Lower leg skin (tissue), 4 donors: ENCODE measurements at regions not wholly inside any gene's neighbourhood (a gene's known extent, or its start where the extent isn't known, plus 50 kb on each side); places are given as distances from the start of the nearest gene placed in this dataset.

Experiments used
- DNase-seq, 2 donors: peaks; one replicate each; pipeline ENCODE4 v3.0.0-alpha.2; 2019; ENCODE audit warnings: low spot score in 2 of 2
- H3K4me3 ChIP-seq: fragments of 200-600 bp; sonication (generic); 2 replicates; pipeline ENCODE4 v1.5.1; 2017; ENCODE audit warnings: mild to moderate bottlenecking, low read depth; ENCODE audit not compliant: poor library complexity, severe bottlenecking
- POLR2A ChIP-seq, 2 donors: fragments of 450-650 bp; IDR thresholded peaks; one replicate each; pipeline ENCODE4 v1.6.1; 2016 to 2017; ENCODE audit warnings: antibody characterized with exemption in 2 of 2, mild to moderate bottlenecking in 1 of 2, moderate library complexity in 1 of 2
- WGBS, 2 donors: methylation state at CpG; one replicate each; pipeline ENCODE4 v1.1.5; 2018; 5-methylcytosine and 5-hydroxymethylcytosine counted together
- intact Hi-C: fragments of 100-400 bp; cut with DNase I; formaldehyde crosslinking; loops from one replicate; pipeline ENCODE4 v1.15.0; 2023; ENCODE audit warnings: low total_unique reads
- TF ChIP-seq, protein P1 (sequence below), 3 donors: fragments of 450-650 bp; IDR thresholded peaks; one replicate each; pipeline ENCODE4 v1.5.1; 2016; ENCODE audit warnings: antibody characterized with exemption in 3 of 3, mild to moderate bottlenecking in 3 of 3, moderate library complexity in 2 of 3

DNA sequence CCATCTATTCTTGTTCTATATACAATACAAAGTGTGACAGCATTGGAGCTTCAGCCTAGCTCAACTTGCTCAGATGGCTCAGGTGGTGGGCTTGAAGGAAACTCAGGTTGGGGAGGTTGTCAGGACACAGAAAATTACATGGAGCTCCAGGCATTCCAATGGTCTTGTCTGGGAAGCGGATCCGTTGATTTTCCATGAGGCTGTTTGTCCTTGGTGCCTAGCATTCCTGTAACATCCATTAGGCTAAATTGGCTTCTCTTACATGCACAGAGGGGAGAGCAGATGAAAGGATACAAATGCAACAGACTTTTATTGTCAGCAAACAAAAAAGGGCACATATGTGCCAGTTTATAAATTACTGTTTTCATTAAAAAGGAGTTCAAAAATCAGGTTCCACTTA, 75.5 kb upstream of the OTX2 start:
- TF ChIP-seq, protein P1, sequence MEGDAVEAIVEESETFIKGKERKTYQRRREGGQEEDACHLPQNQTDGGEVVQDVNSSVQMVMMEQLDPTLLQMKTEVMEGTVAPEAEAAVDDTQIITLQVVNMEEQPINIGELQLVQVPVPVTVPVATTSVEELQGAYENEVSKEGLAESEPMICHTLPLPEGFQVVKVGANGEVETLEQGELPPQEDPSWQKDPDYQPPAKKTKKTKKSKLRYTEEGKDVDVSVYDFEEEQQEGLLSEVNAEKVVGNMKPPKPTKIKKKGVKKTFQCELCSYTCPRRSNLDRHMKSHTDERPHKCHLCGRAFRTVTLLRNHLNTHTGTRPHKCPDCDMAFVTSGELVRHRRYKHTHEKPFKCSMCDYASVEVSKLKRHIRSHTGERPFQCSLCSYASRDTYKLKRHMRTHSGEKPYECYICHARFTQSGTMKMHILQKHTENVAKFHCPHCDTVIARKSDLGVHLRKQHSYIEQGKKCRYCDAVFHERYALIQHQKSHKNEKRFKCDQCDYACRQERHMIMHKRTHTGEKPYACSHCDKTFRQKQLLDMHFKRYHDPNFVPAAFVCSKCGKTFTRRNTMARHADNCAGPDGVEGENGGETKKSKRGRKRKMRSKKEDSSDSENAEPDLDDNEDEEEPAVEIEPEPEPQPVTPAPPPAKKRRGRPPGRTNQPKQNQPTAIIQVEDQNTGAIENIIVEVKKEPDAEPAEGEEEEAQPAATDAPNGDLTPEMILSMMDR (IDR thresholded peaks at IDR 0.05), result no peak
- TF ChIP-seq POLR2A (IDR thresholded peaks at IDR 0.05), result no peak
- WGBS, 2 donors, result 43 to 47% methylated on average over 2 of the region's 2 CpGs
- no peak overlapping the region for H3K4me3 ChIP-seq
- intact Hi-C loops, result no loop called here
- DNase-seq, result no peak

DNA sequence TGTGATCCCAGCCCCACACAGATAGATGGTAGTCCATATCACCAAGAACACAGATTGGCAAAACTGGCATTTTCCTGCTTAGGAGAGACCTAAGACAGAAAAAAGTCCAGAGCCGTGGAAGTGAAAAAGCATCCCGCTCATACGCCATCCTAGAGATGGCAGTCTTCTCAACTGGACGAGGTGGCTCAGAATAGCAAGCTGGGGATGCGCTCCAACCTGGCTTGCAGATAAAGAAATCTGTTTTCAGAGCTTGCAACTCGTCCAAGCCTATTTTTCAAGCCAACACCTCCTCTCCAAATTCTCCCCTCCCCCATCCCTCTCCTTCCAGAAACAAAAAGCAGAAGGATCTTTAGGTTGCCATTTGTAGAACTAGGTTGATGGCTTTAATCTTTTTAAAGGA, 74.3 kb upstream of the OTX2 start:
- H3K4me3 ChIP-seq, result no peak overlapping the region
- TF ChIP-seq, protein P1 (IDR thresholded peaks at IDR 0.05), result no peak
- no peak for TF ChIP-seq POLR2A (IDR thresholded peaks at IDR 0.05)
- WGBS, 2 donors, result 44 to 49% methylated on average over 6 of the region's 6 CpGs
- intact Hi-C loops, result no loop called here
- DNase-seq, result no peak

DNA sequence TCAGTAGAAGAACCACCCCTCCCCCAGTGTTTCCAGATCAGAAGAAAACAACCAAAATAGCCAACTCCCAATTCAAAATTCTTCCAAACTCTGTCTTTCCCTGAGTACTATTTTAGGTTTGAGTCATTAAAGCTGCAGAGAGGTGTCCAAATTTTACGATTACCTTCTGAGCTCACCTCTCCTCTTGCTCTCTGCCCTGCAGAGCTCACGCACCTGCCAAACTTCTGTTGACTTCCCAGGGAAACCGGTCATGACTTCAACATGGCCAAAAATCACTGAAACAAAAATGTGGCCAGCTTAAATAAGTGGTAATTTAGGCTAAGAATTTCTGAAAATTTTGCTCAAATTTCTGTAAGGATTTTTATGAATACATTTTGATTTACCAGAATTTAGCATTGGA, 70.9 kb upstream of the OTX2 start:
- intact Hi-C loops, result no loop called here
- DNase-seq, result no peak
- WGBS, 2 donors, result 66 to 71% methylated on average over 3 of the region's 3 CpGs
- H3K4me3 ChIP-seq, result no peak overlapping the region
- TF ChIP-seq POLR2A (IDR thresholded peaks at IDR 0.05), result no peak
- TF ChIP-seq, protein P1 (IDR thresholded peaks at IDR 0.05), result no peak

DNA sequence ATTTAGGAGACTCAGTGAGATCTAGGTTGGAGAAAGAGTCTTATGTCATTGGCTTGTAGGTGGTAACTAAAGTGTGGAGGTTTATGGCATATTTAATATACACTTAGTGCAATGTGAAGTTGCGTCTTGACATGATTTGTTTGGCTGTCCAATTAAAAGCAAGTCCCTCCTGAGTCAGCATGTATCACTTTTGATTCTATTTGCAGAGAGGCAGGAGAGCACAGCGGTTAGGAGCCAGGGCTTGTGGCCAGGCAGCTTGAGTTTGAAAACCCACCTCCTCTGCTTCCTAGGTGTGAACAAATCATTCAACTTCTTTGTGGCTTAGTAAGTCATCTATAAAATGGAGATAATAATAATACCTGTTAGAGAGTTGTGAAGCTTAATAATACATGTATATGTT, 68.5 kb upstream of the OTX2 start:
- WGBS, 2 donors, result 60 to 80% methylated on average over 2 of the region's 2 CpGs
- TF ChIP-seq, protein P1 (IDR thresholded peaks at IDR 0.05), result no peak
- TF ChIP-seq POLR2A (IDR thresholded peaks at IDR 0.05), result no peak
- intact Hi-C loops, result no loop called here
- DNase-seq, result no peak
- H3K4me3 ChIP-seq, result no peak overlapping the region

DNA sequence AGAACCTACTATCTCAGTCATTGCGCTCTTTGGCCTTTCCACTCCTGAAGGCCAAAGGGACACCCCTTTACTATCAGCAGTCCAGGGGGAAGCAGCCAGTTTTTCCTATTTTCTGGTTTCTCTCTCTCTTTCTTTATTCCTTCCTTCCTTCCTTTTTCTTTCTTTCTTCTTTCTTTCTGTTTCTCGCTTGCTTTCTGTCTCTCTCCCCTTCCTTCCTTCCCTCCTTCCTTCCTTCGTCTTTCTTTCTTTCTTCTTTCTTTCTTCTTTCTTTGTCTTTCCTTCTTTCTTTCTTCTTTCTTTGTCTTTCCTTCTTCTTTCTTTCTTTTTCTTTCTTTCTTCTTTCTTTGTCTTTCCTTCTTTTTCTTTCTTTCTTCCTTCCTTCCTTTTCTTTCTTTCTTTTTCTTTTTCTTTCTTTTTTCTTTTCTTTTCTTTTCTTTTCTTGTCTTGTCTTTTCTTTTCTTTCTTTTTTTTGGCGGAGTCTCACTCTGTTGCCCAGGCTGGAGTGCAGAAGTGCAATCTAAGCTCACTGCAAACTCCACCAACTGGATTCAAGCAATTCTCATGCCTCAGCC, 64.9 kb upstream of the OTX2 start:
- H3K4me3 ChIP-seq, result no peak overlapping the region
- intact Hi-C loops, result no loop called here
- TF ChIP-seq POLR2A (IDR thresholded peaks at IDR 0.05), result no peak
- TF ChIP-seq, protein P1 (IDR thresholded peaks at IDR 0.05), result no peak

DNA sequence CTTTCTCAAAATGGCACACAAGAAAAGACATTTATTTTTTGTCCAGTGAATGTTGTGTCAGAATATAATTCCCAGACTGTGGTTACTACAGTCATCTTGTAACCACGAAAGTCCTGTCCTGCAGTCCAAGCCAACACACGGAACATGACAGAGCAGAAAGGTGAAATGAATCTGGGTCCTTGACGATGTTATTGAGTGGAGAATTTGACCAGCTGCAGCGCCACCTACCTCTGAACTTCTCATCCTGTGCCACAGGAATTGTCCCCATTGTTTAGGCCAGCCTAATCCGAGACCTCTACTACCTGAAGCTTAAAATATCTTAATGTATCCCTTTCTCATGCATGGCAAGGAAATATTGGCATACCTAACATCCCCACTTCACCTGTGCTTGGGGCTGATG, 64.1 kb upstream of the OTX2 start:
- no peak for TF ChIP-seq POLR2A (IDR thresholded peaks at IDR 0.05)
- TF ChIP-seq, protein P1 (IDR thresholded peaks at IDR 0.05), result no peak
- WGBS, 2 donors, result 27 to 32% methylated on average over 5 of the region's 5 CpGs

More for the DNA sequence above, 64.9 kb upstream of the OTX2 start:
- WGBS, 2 donors, result 93 to 96% methylated on average over 4 of the region's 4 CpGs
- no peak for DNase-seq

More for the DNA sequence above, 64.1 kb upstream of the OTX2 start:
- no peak for DNase-seq
- intact Hi-C loops, result no loop called here
- no peak overlapping the region for H3K4me3 ChIP-seq
